Ishikawa (cell line): ENCODE measurements at regions not wholly inside any gene's neighbourhood (a gene's known extent, or its start where the extent isn't known, plus 50 kb on each side); places are given as distances from the start of the nearest gene placed in this dataset.

Experiments used
- CEBPB ChIP-seq: IDR thresholded peaks from 2 replicates; pipeline ENCODE4 v1.6.1; 2012
- CREB1 ChIP-seq: IDR thresholded peaks from 2 replicates; pipeline ENCODE4 v1.6.1; 2012; ENCODE audit warnings: low read depth
- EGR1 ChIP-seq: IDR thresholded peaks from 2 replicates; pipeline ENCODE4 v1.6.1; 2012
- EP300 ChIP-seq: IDR thresholded peaks from 2 replicates; pipeline ENCODE4 v1.6.1; 2012; ENCODE audit warnings: borderline replicate concordance
- FOXM1 ChIP-seq: IDR thresholded peaks from 2 replicates; pipeline ENCODE4 v1.6.1; 2012; ENCODE audit warnings: low read depth, borderline replicate concordance
- MAX ChIP-seq: IDR thresholded peaks from 2 replicates; pipeline ENCODE4 v1.6.1; 2012
- NFIC ChIP-seq: IDR thresholded peaks from 2 replicates; pipeline ENCODE4 v1.6.1; 2012
- RAD21 ChIP-seq: IDR thresholded peaks from 2 replicates; pipeline ENCODE4 v1.6.1; 2012; ENCODE audit warnings: low read depth
- TAF1 ChIP-seq: IDR thresholded peaks from 2 replicates; pipeline ENCODE4 v1.6.1; 2012; ENCODE audit warnings: low read depth, mild to moderate bottlenecking
- TCF12 ChIP-seq: IDR thresholded peaks from 2 replicates; pipeline ENCODE4 v1.6.1; 2012; ENCODE audit warnings: low read depth
- TEAD4 ChIP-seq: IDR thresholded peaks from 2 replicates; pipeline ENCODE4 v1.6.1; 2012
- USF1 ChIP-seq: IDR thresholded peaks from 2 replicates; pipeline ENCODE4 v1.6.1; 2012
- YY1 ChIP-seq: IDR thresholded peaks from 2 replicates; pipeline ENCODE4 v1.6.1; 2012; ENCODE audit warnings: low read depth
- ZBTB7A ChIP-seq: IDR thresholded peaks from 2 replicates; pipeline ENCODE4 v1.6.1; 2012; ENCODE audit warnings: low read depth
- TF ChIP-seq, protein P1 (sequence below): IDR thresholded peaks from 2 replicates; pipeline ENCODE4 v1.6.1; 2012; ENCODE audit warnings: low read depth, mild to moderate bottlenecking

- TF ChIP-seq USF1 (no peak), TEAD4 (no peak), CREB1 (no peak), TAF1 (no peak), ZBTB7A (no peak), NFIC (no peak)
- TF ChIP-seq, protein P1, sequence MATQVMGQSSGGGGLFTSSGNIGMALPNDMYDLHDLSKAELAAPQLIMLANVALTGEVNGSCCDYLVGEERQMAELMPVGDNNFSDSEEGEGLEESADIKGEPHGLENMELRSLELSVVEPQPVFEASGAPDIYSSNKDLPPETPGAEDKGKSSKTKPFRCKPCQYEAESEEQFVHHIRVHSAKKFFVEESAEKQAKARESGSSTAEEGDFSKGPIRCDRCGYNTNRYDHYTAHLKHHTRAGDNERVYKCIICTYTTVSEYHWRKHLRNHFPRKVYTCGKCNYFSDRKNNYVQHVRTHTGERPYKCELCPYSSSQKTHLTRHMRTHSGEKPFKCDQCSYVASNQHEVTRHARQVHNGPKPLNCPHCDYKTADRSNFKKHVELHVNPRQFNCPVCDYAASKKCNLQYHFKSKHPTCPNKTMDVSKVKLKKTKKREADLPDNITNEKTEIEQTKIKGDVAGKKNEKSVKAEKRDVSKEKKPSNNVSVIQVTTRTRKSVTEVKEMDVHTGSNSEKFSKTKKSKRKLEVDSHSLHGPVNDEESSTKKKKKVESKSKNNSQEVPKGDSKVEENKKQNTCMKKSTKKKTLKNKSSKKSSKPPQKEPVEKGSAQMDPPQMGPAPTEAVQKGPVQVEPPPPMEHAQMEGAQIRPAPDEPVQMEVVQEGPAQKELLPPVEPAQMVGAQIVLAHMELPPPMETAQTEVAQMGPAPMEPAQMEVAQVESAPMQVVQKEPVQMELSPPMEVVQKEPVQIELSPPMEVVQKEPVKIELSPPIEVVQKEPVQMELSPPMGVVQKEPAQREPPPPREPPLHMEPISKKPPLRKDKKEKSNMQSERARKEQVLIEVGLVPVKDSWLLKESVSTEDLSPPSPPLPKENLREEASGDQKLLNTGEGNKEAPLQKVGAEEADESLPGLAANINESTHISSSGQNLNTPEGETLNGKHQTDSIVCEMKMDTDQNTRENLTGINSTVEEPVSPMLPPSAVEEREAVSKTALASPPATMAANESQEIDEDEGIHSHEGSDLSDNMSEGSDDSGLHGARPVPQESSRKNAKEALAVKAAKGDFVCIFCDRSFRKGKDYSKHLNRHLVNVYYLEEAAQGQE = no peak
Observed at GRCh38 chr5:143641549-143642355, 170.2 kb upstream of the HMHB1 start.

DNA sequence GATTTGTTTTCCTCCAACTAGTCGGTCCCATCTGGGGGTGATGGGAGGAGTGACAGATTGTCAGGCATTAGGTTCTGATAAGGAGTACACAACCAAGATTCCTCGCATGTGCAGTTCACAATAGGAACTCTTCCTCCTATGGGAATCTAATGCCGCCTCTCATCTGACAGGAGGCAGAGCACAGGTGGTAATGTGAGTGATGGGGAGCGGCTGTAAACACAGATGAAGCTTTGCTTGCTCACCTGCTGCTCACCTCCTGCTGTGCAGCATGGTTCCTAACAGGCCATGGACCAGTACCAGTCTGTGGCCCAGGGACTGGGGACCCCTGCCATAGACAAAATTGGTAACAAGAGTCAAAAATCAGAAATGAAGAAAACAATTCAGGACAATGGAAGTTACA lies 173.3 kb upstream of the HMHB1 start:
- no peak for TF ChIP-seq CEBPB
- no peak for TF ChIP-seq NFIC
- no peak for TF ChIP-seq ZBTB7A
- no peak for TF ChIP-seq TCF12

- TF ChIP-seq TCF12 = no peak
- no peak for TF ChIP-seq CEBPB
- no peak for TF ChIP-seq USF1
- TF ChIP-seq TEAD4 = no peak
- TF ChIP-seq EGR1 = no peak
- TF ChIP-seq NFIC = no peak
Observed at GRCh38 chr5:143636931-143637528, 174.9 kb upstream of the HMHB1 start.

DNA sequence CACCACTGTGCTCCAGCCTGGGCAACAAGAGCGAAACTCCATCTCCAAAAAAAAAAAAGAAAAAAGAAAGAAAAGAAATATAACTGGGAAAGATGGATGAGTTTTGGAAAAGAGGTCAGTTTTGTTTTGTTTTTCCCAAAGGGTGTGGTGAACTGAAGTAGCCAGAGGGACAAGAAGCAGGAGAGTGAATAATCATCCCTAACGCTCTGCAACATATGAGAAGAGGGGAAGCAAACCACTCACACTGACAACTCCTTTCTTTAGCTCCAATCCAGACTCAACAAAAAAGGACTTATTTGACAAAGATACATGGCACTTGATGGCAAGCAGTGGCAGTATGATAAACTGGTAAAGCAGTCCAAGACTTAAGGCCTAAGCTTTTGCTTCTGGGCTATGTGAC lies 176.1 kb upstream of the HMHB1 start:
- TF ChIP-seq CREB1 (no peak), MAX (no peak), RAD21 (no peak), CEBPB (no peak), FOXM1 (no peak), TCF12 (no peak), EGR1 (no peak), TEAD4 (no peak), USF1 (no peak)

- no peak for TF ChIP-seq RAD21
- TF ChIP-seq TCF12 = no peak
- no peak for TF ChIP-seq CREB1
- TF ChIP-seq NFIC = no peak
- TF ChIP-seq MAX = no peak
- no peak for TF ChIP-seq TAF1
- no peak for TF ChIP-seq YY1
- no peak for TF ChIP-seq EP300
- no peak for TF ChIP-seq ZBTB7A
Observed at GRCh38 chr5:143635146-143635752, 176.7 kb upstream of the HMHB1 start.

GRCh38 chr5:143634689-143635088 lies 177.3 kb upstream of the HMHB1 start:
- TF ChIP-seq RAD21 (no peak), EP300 (no peak), TCF12 (no peak), CEBPB (no peak), MAX (no peak), CREB1 (no peak), TEAD4 (no peak), USF1 (no peak), NFIC (no peak), EGR1 (no peak), FOXM1 (no peak), YY1 (no peak), ZBTB7A (no peak), TAF1 (no peak)
- TF ChIP-seq, protein P1 = no peak
